Tibial artery (tissue), 4 donors: ENCODE measurements at regions not wholly inside any gene's neighbourhood (a gene's known extent, or its start where the extent isn't known, plus 50 kb on each side); places are given as distances from the start of the nearest gene placed in this dataset.

Experiments used
- DNase-seq, 2 donors: peaks; one replicate each; pipeline ENCODE4 v3.0.0-alpha.2; 2019
- H3K27ac ChIP-seq, 2 donors: fragments of 200-600 bp; sonication (generic) in 1 of 2; 1 replicate in 1 of 2; 2 replicates in 1 of 2; pipeline ENCODE4 v1.5.1; 2018 to 2019; ENCODE audit warnings: mild to moderate bottlenecking in 1 of 2
- H3K27me3 ChIP-seq, 2 donors: fragments of 200-600 bp; sonication (generic) in 1 of 2; one replicate each; pipeline versions ENCODE4 v1.5.1 to v1.6.0; 2016 to 2019
- H3K36me3 ChIP-seq, 3 donors: fragments of 200-600 bp; sonication (generic) in 2 of 3; one replicate each; pipeline ENCODE4 v1.5.1; 2016 to 2019; ENCODE audit warnings: mild to moderate bottlenecking in 2 of 3
- H3K4me1 ChIP-seq, 4 donors: fragments of 200-600 bp; sonication (generic) in 2 of 4; 1 replicate in 3 of 4; 2 replicates in 1 of 4; pipeline ENCODE4 v1.5.1; 2016 to 2019
- H3K4me3 ChIP-seq, 2 donors: fragments of 200-600 bp; sonication (generic) in 1 of 2; 1 replicate in 1 of 2; 2 replicates in 1 of 2; pipeline ENCODE4 v1.5.1; 2018 to 2019; ENCODE audit warnings: mild to moderate bottlenecking in 2 of 2
- H3K9me3 ChIP-seq, 3 donors: fragments of 200-600 bp; sonication (generic) in 1 of 3; one replicate each; pipeline ENCODE4 v1.5.1; 2016 to 2019
- CTCF ChIP-seq, 2 experiments: fragments of 200-600 bp in 1 of 2; fragments of 450-650 bp in 1 of 2; IDR thresholded peaks; one replicate each; pipeline ENCODE4 v1.5.1; 2017 to 2019; ENCODE audit warnings: antibody characterized with exemption in 2 of 2, mild to moderate bottlenecking in 1 of 2, moderate library complexity in 1 of 2
- intact Hi-C: fragments of 100-400 bp; cut with DNase I; formaldehyde crosslinking; loops from one replicate; pipeline ENCODE4 v1.15.0; 2023; ENCODE audit warnings: low total_unique reads

GRCh38 chr18:31232775-31233424, 70.2 kb upstream of the DSC1 start:
- Histone ChIP-seq H3K4me3 (no peak overlapping the region), H3K27me3 (no peaks in the 10 kb centered on the region), H3K4me1 (no peaks in the 10 kb centered on the region), H3K36me3 (no peaks in the 10 kb centered on the region), H3K9me3 (no peaks in the 10 kb centered on the region), H3K27ac (no peak overlapping the region)
- no peak for TF ChIP-seq CTCF (IDR thresholded peaks at IDR 0.05)
- DNase-seq, result no peak
- intact Hi-C loops, result no loop called here

- no peaks in the 10 kb centered on the region for H3K4me1 ChIP-seq
- H3K27ac ChIP-seq, result no peak overlapping the region
- no peak overlapping the region for H3K4me3 ChIP-seq
- no peaks in the 10 kb centered on the region for H3K36me3 ChIP-seq
- intact Hi-C loops, result no loop called here
- no peaks in the 10 kb centered on the region for H3K27me3 ChIP-seq
- no peak for DNase-seq
- H3K9me3 ChIP-seq, result no peaks in the 10 kb centered on the region
- no peak for TF ChIP-seq CTCF (IDR thresholded peaks at IDR 0.05)
These were observed 71.1 kb upstream of the DSC1 start for GRCh38 chr18:31233621-31234275.

GRCh38 chr18:31235856-31236255, 73.2 kb upstream of the DSC1 start:
- H3K36me3 ChIP-seq, result no peaks in the 10 kb centered on the region
- no peak overlapping the region for H3K27ac ChIP-seq
- no peaks in the 10 kb centered on the region for H3K4me1 ChIP-seq
- no peaks in the 10 kb centered on the region for H3K9me3 ChIP-seq
- no peak overlapping the region for H3K4me3 ChIP-seq
- DNase-seq, result no peak
- TF ChIP-seq CTCF (IDR thresholded peaks at IDR 0.05), result no peak
- H3K27me3 ChIP-seq, result no peaks in the 10 kb centered on the region
- intact Hi-C loops, result no loop called here

GRCh38 chr18:31237142-31237541, 74.5 kb upstream of the DSC1 start:
- Histone ChIP-seq H3K36me3 (no peaks in the 10 kb centered on the region), H3K9me3 (no peaks in the 10 kb centered on the region), H3K4me3 (no peak overlapping the region), H3K4me1 (no peaks in the 10 kb centered on the region), H3K27ac (no peak overlapping the region), H3K27me3 (no peaks in the 10 kb centered on the region)
- intact Hi-C loops, result no loop called here
- no peak for DNase-seq
- TF ChIP-seq CTCF (IDR thresholded peaks at IDR 0.05), result no peak

- no peaks in the 10 kb centered on the region for H3K27me3 ChIP-seq
- no peaks in the 10 kb centered on the region for H3K36me3 ChIP-seq
- no peak for DNase-seq
- no peak overlapping the region for H3K27ac ChIP-seq
- H3K9me3 ChIP-seq, result no peaks in the 10 kb centered on the region
- no peak for TF ChIP-seq CTCF (IDR thresholded peaks at IDR 0.05)
- H3K4me1 ChIP-seq, result no peaks in the 10 kb centered on the region
- intact Hi-C loops, result no loop called here
- no peak overlapping the region for H3K4me3 ChIP-seq
These were observed 76.5 kb upstream of the DSG1 start for GRCh38 chr18:31241425-31241824.
